ENCODE measurements at regions not wholly inside any gene's neighbourhood (a gene's known extent, or its start where the extent isn't known, plus 50 kb on each side); places are given as distances from the start of the nearest gene placed in this dataset.

DNA sequence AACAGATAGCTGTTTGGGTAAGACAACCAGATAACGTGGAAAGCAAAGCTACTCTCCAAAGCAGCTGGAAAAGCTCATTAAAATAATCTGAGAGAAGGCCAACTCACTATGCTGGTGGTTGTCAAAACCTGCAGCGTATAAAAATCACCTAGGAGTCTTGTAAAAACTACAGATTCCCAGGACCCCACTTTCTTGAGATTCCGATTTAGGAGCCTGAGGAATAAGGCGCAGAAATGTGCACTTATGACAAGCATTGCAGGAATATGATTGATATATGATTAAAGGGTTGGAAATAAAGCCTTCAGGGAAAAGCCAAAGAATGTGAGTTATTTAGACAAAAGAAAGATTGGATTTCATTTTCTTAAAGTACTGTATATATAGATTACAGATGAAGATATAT lies 285.0 kb upstream of the PTGER4 start:
- POLR2A ChIA-PET = no interaction called here
- H3K27me3 ChIP-seq (replicated peaks in 2 of 5; ENCODE audit: control insufficient read depth in 4 of 5, insufficient read depth in 5 of 5, low read length in 4 of 5) = no peaks in the 10 kb centered on the region
- WGBS (ENCODE audit: insufficient coverage) = 97% methylated on average over 4 of the region's 4 CpGs
- H3K27ac ChIP-seq (ENCODE audit: insufficient read depth in 1 of 2, low read depth in 1 of 2, low read length in 2 of 2, poor library complexity in 1 of 2, severe bottlenecking in 2 of 2) = no peak overlapping the region
- no peak for DNase-seq
- no peaks in the 10 kb centered on the region for H3K36me3 ChIP-seq (ENCODE audit: control insufficient read depth in 4 of 4, insufficient read depth in 4 of 4, low read length in 3 of 4)
- H3K4me3 ChIP-seq (ENCODE audit: control insufficient read depth in 1 of 7, extremely low read depth in 1 of 7, insufficient read depth in 4 of 7, low read depth in 2 of 7, low read length in 6 of 7) = no peak overlapping the region
- CTCF ChIA-PET = interaction anchor here (1.0 kb wide), 1 partner anchor 13 kb away, joined by 3 read pairs; no protein-coding TSS in a partner anchor
- no peaks in the 10 kb centered on the region for H3K9me3 ChIP-seq (ENCODE audit: control extremely low read depth in 1 of 5, control insufficient read depth in 4 of 5, insufficient read depth in 2 of 5, low read depth in 1 of 5, low read length in 4 of 5)
- H3K4me1 ChIP-seq (ENCODE audit: control extremely low read depth in 1 of 4, control insufficient read depth in 4 of 4, insufficient read depth in 4 of 4, low read length in 3 of 4) = peaks cover 0 to 4% (median 2%) of the 10 kb centered on the region in 4 experiments

- Histone ChIP-seq H3K27me3 (replicated peaks in 2 of 5; ENCODE audit: control insufficient read depth in 4 of 5, insufficient read depth in 5 of 5, low read length in 4 of 5) (no peaks in the 10 kb centered on the region), H3K4me3 (ENCODE audit: control insufficient read depth in 1 of 7, extremely low read depth in 1 of 7, insufficient read depth in 4 of 7, low read depth in 2 of 7, low read length in 6 of 7) (no peak overlapping the region), H3K4me1 (ENCODE audit: control extremely low read depth in 1 of 4, control insufficient read depth in 4 of 4, insufficient read depth in 4 of 4, low read length in 3 of 4) (peaks cover 6 to 24% (median 15%) of the 10 kb centered on the region in 4 experiments), H3K27ac (ENCODE audit: insufficient read depth in 1 of 2, low read depth in 1 of 2, low read length in 2 of 2, poor library complexity in 1 of 2, severe bottlenecking in 2 of 2) (no peak overlapping the region), H3K36me3 (ENCODE audit: control insufficient read depth in 4 of 4, insufficient read depth in 4 of 4, low read length in 3 of 4) (no peaks in the 10 kb centered on the region), H3K9me3 (ENCODE audit: control extremely low read depth in 1 of 5, control insufficient read depth in 4 of 5, insufficient read depth in 2 of 5, low read depth in 1 of 5, low read length in 4 of 5) (no peaks in the 10 kb centered on the region)
- POLR2A ChIA-PET = no interaction called here
- CTCF ChIA-PET = interaction anchor here (1.3 to 1.6 kb wide), 2 partner anchors 10 to 12 kb away, joined by 5 read pairs; no protein-coding TSS in a partner anchor
- peak in 2 of 3 donors; percentile 51 to 57 for DNase-seq
These were observed 288.1 kb upstream of the PTGER4 start for GRCh38 chr5:40391642-40392041.

- no peaks in the 10 kb centered on the region for H3K9me3 ChIP-seq (ENCODE audit: control extremely low read depth in 1 of 5, control insufficient read depth in 4 of 5, insufficient read depth in 2 of 5, low read depth in 1 of 5, low read length in 4 of 5)
- 86% methylated on average over 2 of the region's 6 CpGs for WGBS (ENCODE audit: insufficient coverage)
- no peak overlapping the region for H3K27ac ChIP-seq (ENCODE audit: insufficient read depth in 1 of 2, low read depth in 1 of 2, low read length in 2 of 2, poor library complexity in 1 of 2, severe bottlenecking in 2 of 2)
- DNase-seq = peak in 1 of 3 donors; percentile 32
- POLR2A ChIA-PET = no interaction called here
- CTCF ChIA-PET = interaction anchor here (0.9 to 2.8 kb wide), 5 partner anchors 10 to 93 kb away, joined by 3 to 8 read pairs (median 3); no protein-coding TSS in a partner anchor
- H3K36me3 ChIP-seq (ENCODE audit: control insufficient read depth in 4 of 4, insufficient read depth in 4 of 4, low read length in 3 of 4) = no peaks in the 10 kb centered on the region
- H3K4me3 ChIP-seq (ENCODE audit: control insufficient read depth in 1 of 7, extremely low read depth in 1 of 7, insufficient read depth in 4 of 7, low read depth in 2 of 7, low read length in 6 of 7) = no peak overlapping the region
- peaks cover 13 to 35% (median 25%) of the 10 kb centered on the region in 4 experiments for H3K4me1 ChIP-seq (ENCODE audit: control extremely low read depth in 1 of 4, control insufficient read depth in 4 of 4, insufficient read depth in 4 of 4, low read length in 3 of 4)
- H3K27me3 ChIP-seq (replicated peaks in 2 of 5; ENCODE audit: control insufficient read depth in 4 of 5, insufficient read depth in 5 of 5, low read length in 4 of 5) = no peaks in the 10 kb centered on the region
These were observed 289.2 kb upstream of the PTGER4 start for GRCh38 chr5:40390281-40391149.

- no peak overlapping the region for H3K27ac ChIP-seq (ENCODE audit: insufficient read depth in 1 of 2, low read depth in 1 of 2, low read length in 2 of 2, poor library complexity in 1 of 2, severe bottlenecking in 2 of 2)
- H3K4me3 ChIP-seq (ENCODE audit: control insufficient read depth in 1 of 7, extremely low read depth in 1 of 7, insufficient read depth in 4 of 7, low read depth in 2 of 7, low read length in 6 of 7) = no peak overlapping the region
- 100% methylated on average over 1 of the region's 4 CpGs for WGBS (ENCODE audit: insufficient coverage)
- no peak for DNase-seq
- ChIA-PET POLR2A (no interaction called here), CTCF (interaction anchor here (1.3 to 2.8 kb wide), 2 partner anchors 21 to 94 kb away, joined by 3 to 8 read pairs; no protein-coding TSS in a partner anchor)
- H3K9me3 ChIP-seq (ENCODE audit: control extremely low read depth in 1 of 5, control insufficient read depth in 4 of 5, insufficient read depth in 2 of 5, low read depth in 1 of 5, low read length in 4 of 5) = no peaks in the 10 kb centered on the region
- H3K27me3 ChIP-seq (replicated peaks in 2 of 5; ENCODE audit: control insufficient read depth in 4 of 5, insufficient read depth in 5 of 5, low read length in 4 of 5) = no peaks in the 10 kb centered on the region
- H3K36me3 ChIP-seq (ENCODE audit: control insufficient read depth in 4 of 4, insufficient read depth in 4 of 4, low read length in 3 of 4) = no peaks in the 10 kb centered on the region
- H3K4me1 ChIP-seq (ENCODE audit: control extremely low read depth in 1 of 4, control insufficient read depth in 4 of 4, insufficient read depth in 4 of 4, low read length in 3 of 4) = peaks cover 22 to 44% (median 33%) of the 10 kb centered on the region in 4 experiments
These were observed 290.1 kb upstream of the PTGER4 start for GRCh38 chr5:40389591-40389990.

- ChIA-PET CTCF (interaction anchor here (1.3 kb wide), 2 partner anchors 11 to 99 kb away, joined by 3 read pairs; no protein-coding TSS in a partner anchor), POLR2A (no interaction called here)
- Histone ChIP-seq H3K4me1 (ENCODE audit: control extremely low read depth in 1 of 4, control insufficient read depth in 4 of 4, insufficient read depth in 4 of 4, low read length in 3 of 4) (peaks cover 24 to 56% (median 44%) of the 10 kb centered on the region in 4 experiments), H3K4me3 (ENCODE audit: control insufficient read depth in 1 of 7, extremely low read depth in 1 of 7, insufficient read depth in 4 of 7, low read depth in 2 of 7, low read length in 6 of 7) (no peak overlapping the region), H3K27me3 (replicated peaks in 2 of 5; ENCODE audit: control insufficient read depth in 4 of 5, insufficient read depth in 5 of 5, low read length in 4 of 5) (no peaks in the 10 kb centered on the region), H3K27ac (ENCODE audit: insufficient read depth in 1 of 2, low read depth in 1 of 2, low read length in 2 of 2, poor library complexity in 1 of 2, severe bottlenecking in 2 of 2) (no peak overlapping the region), H3K36me3 (ENCODE audit: control insufficient read depth in 4 of 4, insufficient read depth in 4 of 4, low read length in 3 of 4) (no peaks in the 10 kb centered on the region), H3K9me3 (ENCODE audit: control extremely low read depth in 1 of 5, control insufficient read depth in 4 of 5, insufficient read depth in 2 of 5, low read depth in 1 of 5, low read length in 4 of 5) (no peaks in the 10 kb centered on the region)
- WGBS (ENCODE audit: insufficient coverage) = no CpG with 5 or more reads among the region's 3 CpGs
- peak in 2 of 3 donors; percentile 83 to 87 for DNase-seq
These were observed 293.4 kb upstream of the PTGER4 start for GRCh38 chr5:40386289-40386688.

DNA sequence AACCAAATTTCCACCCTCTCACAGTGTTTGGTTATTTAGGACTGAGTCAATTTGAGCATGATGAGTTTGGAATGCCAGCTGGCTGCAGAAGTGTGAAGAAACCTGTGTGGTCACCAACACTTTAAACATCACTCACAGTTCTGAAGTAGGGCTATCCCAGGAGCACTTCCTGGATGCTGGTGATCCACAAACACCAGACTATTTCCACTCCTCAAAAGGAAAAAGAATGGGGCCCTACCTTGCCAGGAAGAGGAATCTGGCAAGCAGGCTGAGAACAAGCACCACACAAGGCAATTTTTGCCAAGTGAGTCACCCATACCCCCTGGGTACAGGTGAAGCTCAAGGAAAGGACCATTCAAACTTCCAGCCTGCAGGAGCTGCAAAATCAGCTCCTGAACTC lies 294.2 kb upstream of the PTGER4 start:
- no peak overlapping the region for H3K4me3 ChIP-seq (ENCODE audit: control insufficient read depth in 1 of 7, extremely low read depth in 1 of 7, insufficient read depth in 4 of 7, low read depth in 2 of 7, low read length in 6 of 7)
- ChIA-PET POLR2A (interaction anchor here (1.0 kb wide), 1 partner anchor 294 kb away, joined by 3 read pairs; the partner anchor contains the start of gene PTGER4), CTCF (interaction anchor here (1.2 to 1.3 kb wide), 3 partner anchors 10 to 99 kb away, joined by 3 read pairs; no protein-coding TSS in a partner anchor)
- no peak overlapping the region for H3K27ac ChIP-seq (ENCODE audit: insufficient read depth in 1 of 2, low read depth in 1 of 2, low read length in 2 of 2, poor library complexity in 1 of 2, severe bottlenecking in 2 of 2)
- H3K27me3 ChIP-seq (replicated peaks in 2 of 5; ENCODE audit: control insufficient read depth in 4 of 5, insufficient read depth in 5 of 5, low read length in 4 of 5) = no peaks in the 10 kb centered on the region
- no peak for DNase-seq
- H3K9me3 ChIP-seq (ENCODE audit: control extremely low read depth in 1 of 5, control insufficient read depth in 4 of 5, insufficient read depth in 2 of 5, low read depth in 1 of 5, low read length in 4 of 5) = no peaks in the 10 kb centered on the region
- peaks cover 21 to 56% (median 44%) of the 10 kb centered on the region in 4 experiments for H3K4me1 ChIP-seq (ENCODE audit: control extremely low read depth in 1 of 4, control insufficient read depth in 4 of 4, insufficient read depth in 4 of 4, low read length in 3 of 4)
- H3K36me3 ChIP-seq (ENCODE audit: control insufficient read depth in 4 of 4, insufficient read depth in 4 of 4, low read length in 3 of 4) = no peaks in the 10 kb centered on the region

All from common myeloid progenitor, CD34-positive (primary cell).